Calu3 (cell line): ENCODE measurements at regions not wholly inside any gene's neighbourhood (a gene's known extent, or its start where the extent isn't known, plus 50 kb on each side); places are given as distances from the start of the nearest gene placed in this dataset.

Source experiments
- BruUV-seq: library from RNA; stranded (reverse); fragments of 400-500 nt; replicated peaks from 2 replicates; lab custom pipeline; 2021; lab: Mats Ljungman, UMichigan
- CTCF ChIA-PET: fragments of 300-600 bp; sonication (Branson Sonifier 250); formaldehyde crosslinking; loops from one replicate; lab custom pipeline; 2022; ENCODE audit warnings: antibody characterized with exemption; lab: Charles Lee
- DNase-seq: peaks from one replicate; pipeline ENCODE4 v3.0.0; 2022
- H3K27ac Mint-ChIP-seq: one replicate; pipeline ENCODE4 v1.8.0; 2022; ENCODE audit warnings: mixed read lengths; ENCODE audit not compliant: unreplicated experiment
- H3K27me3 Mint-ChIP-seq: one replicate; pipeline ENCODE4 v1.8.0; 2022; ENCODE audit warnings: mixed read lengths; ENCODE audit not compliant: unreplicated experiment
- H3K36me3 Mint-ChIP-seq: one replicate; pipeline ENCODE4 v1.8.0; 2022; ENCODE audit warnings: mild to moderate bottlenecking, moderate library complexity, mixed read lengths; ENCODE audit not compliant: insufficient read depth, unreplicated experiment
- H3K4me1 Mint-ChIP-seq: one replicate; pipeline ENCODE4 v1.8.0; 2022; ENCODE audit warnings: mild to moderate bottlenecking, low read depth, mixed read lengths; ENCODE audit not compliant: unreplicated experiment
- H3K4me3 Mint-ChIP-seq: one replicate; pipeline ENCODE4 v1.8.0; 2022; ENCODE audit warnings: mild to moderate bottlenecking, low read depth, moderate library complexity, mixed read lengths; ENCODE audit not compliant: unreplicated experiment
- H3K9me3 Mint-ChIP-seq: one replicate; pipeline ENCODE4 v1.8.0; 2022; ENCODE audit warnings: low read depth, mixed read lengths; ENCODE audit not compliant: unreplicated experiment
- CTCF ChIP-seq: fragments of 200-600 bp; IDR thresholded peaks from one replicate; pipeline ENCODE4 v1.8.0; 2022; ENCODE audit warnings: antibody characterized with exemption; ENCODE audit not compliant: unreplicated experiment
- intact Hi-C: fragments of 100-400 bp; cut with micrococcal nuclease; formaldehyde crosslinking; loops from one replicate; pipeline ENCODE4 v1.10.0; 2022; ENCODE audit not compliant: unreplicated experiment

GRCh38 chr5:94040591-94041148, 299.3 kb upstream of the POU5F2 start:
- Mint-ChIP-seq H3K4me3 (no peak overlapping the region), H3K27me3 (no peaks in the 10 kb centered on the region), H3K4me1 (no peaks in the 10 kb centered on the region), H3K9me3 (no peaks in the 10 kb centered on the region), H3K36me3 (no peaks in the 10 kb centered on the region), H3K27ac (no peak overlapping the region)
- intact Hi-C loops: no loop called here
- TF ChIP-seq CTCF: no peak
- DNase-seq: no peak
- CTCF ChIA-PET: interaction anchor here (0.6 to 0.9 kb wide), 2 partner anchors 14 to 747 kb away, joined by 3 to 4 read pairs; no protein-coding TSS in a partner anchor
- BruUV-seq: no TSS peak

GRCh38 chr5:94039101-94039500, 297.7 kb upstream of the POU5F2 start:
- H3K27me3 Mint-ChIP-seq: no peaks in the 10 kb centered on the region
- intact Hi-C loops: no loop called here
- BruUV-seq: no TSS peak
- H3K27ac Mint-ChIP-seq: no peak overlapping the region
- H3K9me3 Mint-ChIP-seq: no peaks in the 10 kb centered on the region
- H3K4me1 Mint-ChIP-seq: no peaks in the 10 kb centered on the region
- CTCF ChIA-PET: interaction anchor here (1.5 kb wide), 1 partner anchor 23 kb away, joined by 3 read pairs; no protein-coding TSS in a partner anchor
- TF ChIP-seq CTCF: no peak
- no peak for DNase-seq
- no peak overlapping the region for H3K4me3 Mint-ChIP-seq
- no peaks in the 10 kb centered on the region for H3K36me3 Mint-ChIP-seq

- no peak for TF ChIP-seq CTCF
- no peaks in the 10 kb centered on the region for H3K36me3 Mint-ChIP-seq
- intact Hi-C loops: no loop called here
- no peaks in the 10 kb centered on the region for H3K4me1 Mint-ChIP-seq
- no peaks in the 10 kb centered on the region for H3K9me3 Mint-ChIP-seq
- BruUV-seq: no TSS peak
- no peak for DNase-seq
- H3K27me3 Mint-ChIP-seq: no peaks in the 10 kb centered on the region
- H3K27ac Mint-ChIP-seq: no peak overlapping the region
- CTCF ChIA-PET: no interaction called here
- no peak overlapping the region for H3K4me3 Mint-ChIP-seq
Observed at GRCh38 chr5:94031631-94032030, 290.2 kb upstream of the POU5F2 start.

DNA sequence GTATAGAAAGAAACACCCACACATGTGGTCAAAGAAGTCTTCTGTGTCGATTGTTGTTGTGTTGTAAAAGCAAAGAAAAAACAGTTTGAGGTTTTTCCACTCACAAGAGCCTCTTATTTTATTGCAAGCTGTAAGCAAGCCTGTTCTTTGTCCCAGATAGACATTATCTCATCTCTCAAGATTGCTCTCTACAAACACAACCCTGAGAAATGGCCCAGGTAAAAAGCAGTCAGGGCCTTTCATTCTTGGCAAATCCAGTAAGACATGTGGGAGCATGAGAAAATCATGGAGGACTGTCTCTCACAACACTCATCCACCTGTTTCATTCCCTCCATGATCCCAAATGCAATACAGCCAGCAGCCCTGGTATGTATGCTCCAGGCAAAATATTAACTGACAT, 286.6 kb upstream of the POU5F2 start:
- no TSS peak for BruUV-seq
- no peaks in the 10 kb centered on the region for H3K36me3 Mint-ChIP-seq
- H3K9me3 Mint-ChIP-seq: no peaks in the 10 kb centered on the region
- no peak for TF ChIP-seq CTCF
- intact Hi-C loops: no loop called here
- no peaks in the 10 kb centered on the region for H3K27me3 Mint-ChIP-seq
- no peaks in the 10 kb centered on the region for H3K4me1 Mint-ChIP-seq
- no peak overlapping the region for H3K27ac Mint-ChIP-seq
- no peak for DNase-seq
- CTCF ChIA-PET: interaction anchor here (1.6 kb wide), 1 partner anchor 13 kb away, joined by 3 read pairs; no protein-coding TSS in a partner anchor
- H3K4me3 Mint-ChIP-seq: no peak overlapping the region
